Left ventricle myocardium superior (tissue), 1 donor: ENCODE measurements at regions not wholly inside any gene's neighbourhood (a gene's known extent, or its start where the extent isn't known, plus 50 kb on each side); places are given as distances from the start of the nearest gene placed in this dataset.

ENCODE experiments used
- ATAC-seq: fragments of 200-7000 bp; cut with Tn5 transposase; one replicate; pipeline ENCODE4 v1.9.1; 2020; ENCODE audit warnings: mild to moderate bottlenecking, moderate library complexity
- DNase-seq: peaks from one replicate; pipeline ENCODE4 v3.0.0-alpha.2; 2020
- intact Hi-C: fragments of 100-400 bp; cut with micrococcal nuclease; formaldehyde crosslinking; loops from one replicate; pipeline ENCODE4 v1.11.0; 2022
- donor health status: DM: no; HTN: yes; CAD: no; lungs with severe emphysema.

- ATAC-seq, result peak; percentile 22
- DNase-seq, result no peak
- intact Hi-C loops, result no loop called here
Observed at GRCh38 chr7:3210531-3210930, 90.5 kb upstream of the SDK1 start.

- intact Hi-C loops, result no loop called here
- ATAC-seq (no peak), DNase-seq (no peak)
Observed at GRCh38 chr7:3214090-3214413, 87.0 kb upstream of the SDK1 start.

DNA sequence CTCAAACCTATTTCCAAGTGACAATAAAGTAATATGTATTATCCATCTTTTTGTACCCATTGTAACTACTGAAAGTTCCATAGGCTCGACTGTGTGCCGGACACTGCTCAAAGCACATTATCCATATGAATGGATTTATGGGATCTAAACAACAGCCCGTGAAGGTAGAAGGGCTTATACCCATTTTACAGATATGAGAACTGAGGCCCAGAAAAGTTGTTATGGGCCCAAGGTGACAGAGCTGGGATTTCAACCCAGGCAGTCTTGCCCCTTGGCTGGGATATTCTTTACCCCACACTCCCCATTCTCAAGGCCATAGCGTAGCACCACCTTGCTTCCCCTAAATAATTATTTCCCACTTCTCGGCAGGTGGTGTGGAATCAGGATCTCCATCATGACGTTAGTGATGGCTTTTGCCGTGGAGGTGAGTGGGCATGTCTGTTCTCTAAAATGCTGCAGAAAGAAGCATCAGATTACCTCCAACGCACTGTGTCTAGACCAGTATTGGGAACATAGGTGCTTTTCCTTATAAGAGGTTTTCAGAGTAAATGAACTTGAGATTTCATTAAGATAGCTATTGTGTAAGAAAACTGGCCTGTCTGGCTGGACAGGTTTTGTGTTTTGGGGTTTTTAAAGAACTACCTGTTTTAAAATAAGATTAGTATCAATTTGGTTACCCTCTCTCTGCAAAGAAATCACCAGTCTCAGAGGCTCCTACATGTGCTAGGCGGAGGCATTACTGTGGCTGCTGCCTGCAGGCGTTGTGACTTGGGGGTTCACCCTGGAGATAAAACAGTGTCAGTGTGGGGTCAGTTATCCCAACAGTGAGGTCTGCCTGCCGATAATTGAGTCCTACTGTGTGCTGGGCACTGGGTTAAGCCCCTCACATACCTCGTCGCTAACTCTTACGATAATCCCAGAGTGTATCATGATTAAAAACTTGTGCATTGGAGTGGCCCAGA, 85.1 kb upstream of the SDK1 start:
- no peak for ATAC-seq

GRCh38 chr7:3217166-3217565, 83.9 kb upstream of the SDK1 start:
- ATAC-seq, result peak; percentile 96
- DNase-seq, result peak; percentile 75
- intact Hi-C loops, result no loop called here

More for the DNA sequence above, 85.1 kb upstream of the SDK1 start:
- intact Hi-C loops, result no loop called here
- no peak for DNase-seq

DNA sequence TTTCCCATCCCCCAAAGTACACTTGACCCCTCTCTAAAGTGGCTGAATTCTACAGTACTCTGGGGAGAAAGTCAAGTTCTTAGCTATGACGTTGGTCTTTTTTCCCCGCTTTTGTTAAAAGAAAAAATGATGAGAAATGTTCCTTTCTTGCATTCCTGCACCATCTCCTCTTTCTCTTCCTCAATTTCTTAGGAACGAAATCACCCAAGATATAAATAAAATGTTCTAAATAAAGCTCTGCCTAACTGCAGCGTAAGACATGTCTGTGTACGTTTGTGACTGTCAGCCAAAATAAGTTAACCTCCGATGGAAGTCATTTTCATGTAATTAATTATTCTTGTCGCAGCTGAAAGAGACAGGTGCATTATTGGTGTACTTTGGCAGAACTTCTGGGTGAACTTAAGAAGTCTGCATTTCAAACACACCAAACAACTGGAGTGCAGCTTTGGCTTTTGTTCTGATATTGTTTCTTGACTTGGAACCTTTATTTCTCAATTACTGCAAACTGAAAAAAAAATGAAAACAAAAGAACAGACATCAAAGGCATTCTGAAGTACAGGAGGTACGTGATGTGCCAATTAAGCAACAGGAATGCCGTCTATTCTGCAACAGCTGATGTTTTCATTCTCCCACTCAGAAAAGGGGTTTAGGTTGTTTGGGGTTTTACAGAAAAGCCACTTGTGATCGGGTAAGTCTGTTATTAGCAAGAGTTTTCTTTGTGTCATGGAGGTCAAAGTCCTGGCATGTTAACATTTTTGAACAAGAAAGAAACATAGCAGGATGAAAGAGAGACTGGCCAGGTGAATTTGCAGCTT, 82.4 kb upstream of the SDK1 start:
- intact Hi-C loops, result no loop called here
- ATAC-seq, result no peak
- no peak for DNase-seq

DNA sequence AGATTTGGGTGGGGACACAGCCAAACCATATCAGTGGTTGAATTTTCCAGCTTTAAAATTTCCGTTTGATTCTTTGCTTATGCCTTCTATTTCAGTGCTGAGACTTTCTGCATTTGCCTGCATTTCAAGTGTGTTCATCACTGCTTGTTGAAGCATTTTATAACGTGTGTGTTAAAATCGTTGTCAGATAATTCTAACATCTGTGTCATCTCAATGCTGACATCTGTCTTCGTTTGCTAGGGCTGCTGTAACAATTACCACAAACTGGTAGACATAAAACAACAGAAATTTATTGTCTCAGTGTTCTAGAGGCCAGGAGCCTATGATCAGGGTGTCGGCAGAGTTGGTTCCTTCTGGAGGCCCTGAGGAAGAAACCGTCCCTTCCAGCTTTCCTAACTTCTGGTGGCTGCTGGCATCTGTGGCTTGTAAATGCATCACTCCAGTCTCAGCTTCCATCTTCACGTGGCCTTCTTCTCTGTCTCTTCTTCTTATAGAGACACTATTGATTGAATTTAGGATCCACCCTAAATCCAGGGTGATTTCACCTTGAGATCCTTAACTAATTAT, 71.1 kb upstream of the SDK1 start:
- ATAC-seq (no peak), DNase-seq (no peak)
- intact Hi-C loops, result no loop called here

DNA sequence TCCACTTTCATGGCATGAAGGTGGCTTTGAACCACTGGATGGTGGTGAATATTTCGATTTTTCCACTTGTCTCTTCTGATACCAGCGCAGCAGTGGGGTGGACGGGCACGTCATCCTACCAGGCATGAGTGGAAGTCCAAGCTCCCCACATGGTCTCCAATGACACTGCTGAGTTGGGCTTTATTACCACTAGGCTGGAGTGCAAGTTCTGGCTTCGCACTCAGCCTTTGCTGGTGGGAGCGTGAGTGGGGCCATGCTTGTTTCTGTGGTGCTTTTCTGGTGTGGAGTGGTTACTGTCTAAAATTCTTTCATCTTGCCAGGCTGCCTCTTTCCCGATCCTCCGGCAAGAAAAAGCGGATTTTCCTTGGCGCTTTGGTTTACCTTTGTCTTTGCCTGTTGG, 70.1 kb upstream of the SDK1 start:
- ATAC-seq (no peak), DNase-seq (no peak)
- intact Hi-C loops, result no loop called here

GRCh38 chr7:3232228-3232627, 68.8 kb upstream of the SDK1 start:
- intact Hi-C loops, result no loop called here
- ATAC-seq, result peak; percentile 48

GRCh38 chr7:3233301-3233700, 67.8 kb upstream of the SDK1 start:
- ATAC-seq (no peak), DNase-seq (no peak)
- intact Hi-C loops, result no loop called here

More at GRCh38 chr7:3232228-3232627, 68.8 kb upstream of the SDK1 start:
- no peak for DNase-seq

- intact Hi-C loops, result no loop called here
- DNase-seq, result no peak
- no peak for ATAC-seq
Observed at GRCh38 chr7:3234051-3234450, 67.0 kb upstream of the SDK1 start.

GRCh38 chr7:3234851-3235250, 66.2 kb upstream of the SDK1 start:
- intact Hi-C loops, result no loop called here
- DNase-seq, result no peak

DNA sequence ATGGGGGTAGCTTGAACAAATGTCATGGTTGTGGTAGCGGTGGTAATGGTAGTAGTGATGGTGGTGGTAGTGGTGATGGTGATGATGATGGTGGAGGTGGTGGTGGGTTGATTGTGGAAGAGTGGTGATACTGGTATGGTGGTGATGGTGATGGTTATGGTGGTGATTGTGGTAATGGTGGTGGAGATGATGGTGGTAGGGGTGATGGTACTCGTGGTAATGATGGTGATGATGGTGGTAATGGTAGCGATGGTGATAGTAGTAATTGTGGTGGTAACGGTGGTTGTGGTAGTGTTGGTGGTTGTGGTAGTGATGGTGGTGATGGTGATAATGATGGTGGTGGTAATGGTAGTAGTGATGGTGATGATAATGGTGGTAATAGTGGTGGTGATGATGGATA, 65.7 kb upstream of the SDK1 start:
- intact Hi-C loops, result no loop called here
- no peak for ATAC-seq
- no peak for DNase-seq

More at GRCh38 chr7:3234851-3235250, 66.2 kb upstream of the SDK1 start:
- no peak for ATAC-seq

- ATAC-seq (no peak), DNase-seq (no peak)
- intact Hi-C loops, result no loop called here
Observed at GRCh38 chr7:3236268-3236667, 64.8 kb upstream of the SDK1 start.

- ATAC-seq (no peak), DNase-seq (no peak)
- intact Hi-C loops, result no loop called here
Observed at GRCh38 chr7:3238525-3239210, 62.4 kb upstream of the SDK1 start.

DNA sequence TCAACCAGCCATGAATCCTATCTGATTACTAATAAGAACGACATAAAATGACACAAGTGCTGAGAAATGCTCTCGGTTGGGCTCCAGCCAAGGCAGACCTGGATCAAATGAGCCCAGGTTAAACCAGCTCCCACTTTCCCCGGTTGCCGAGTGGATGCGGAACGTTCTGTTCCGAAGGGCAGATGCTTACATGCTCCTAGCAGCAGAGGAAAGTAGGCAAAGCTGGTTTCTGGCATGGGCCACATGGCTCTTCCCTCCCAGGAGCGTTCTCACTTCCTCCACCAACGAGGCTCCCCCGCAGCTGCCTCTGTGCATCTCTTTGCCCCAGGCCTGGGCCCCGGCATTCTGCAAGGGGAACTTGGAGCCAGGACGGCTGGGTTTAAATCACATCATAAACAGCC, 61.8 kb upstream of the SDK1 start:
- DNase-seq (no peak), ATAC-seq (no peak)
- intact Hi-C loops, result no loop called here

DNA sequence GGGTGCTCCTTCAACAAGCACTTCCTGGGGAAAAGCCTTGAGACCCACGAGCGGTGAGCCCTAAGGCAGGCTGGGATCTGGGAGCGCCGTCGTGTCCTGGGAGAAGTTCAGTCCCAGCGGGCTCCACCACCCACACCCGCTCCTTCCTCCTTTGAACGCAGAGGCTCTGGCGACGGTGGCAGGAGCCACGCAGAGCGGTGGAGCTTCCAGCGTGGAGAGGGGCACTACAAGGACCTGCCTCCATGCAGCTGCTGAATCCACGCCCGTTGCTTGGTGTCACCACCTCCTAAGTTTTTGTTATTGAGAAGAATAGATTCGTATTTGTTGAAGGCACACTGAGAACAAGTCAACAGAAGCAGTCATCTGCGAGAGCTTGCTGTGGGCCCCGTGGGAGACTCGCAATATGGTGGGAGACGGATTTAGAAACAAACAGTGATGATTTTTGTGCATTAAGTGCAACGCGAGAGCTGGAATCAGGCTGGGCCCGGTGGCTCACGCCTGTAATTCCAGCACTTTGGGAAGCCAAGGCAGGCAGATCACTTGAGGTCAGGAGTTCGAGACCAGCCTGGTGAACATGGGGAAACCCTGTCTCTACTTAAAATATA, 60.1 kb upstream of the SDK1 start:
- no peak for ATAC-seq
- intact Hi-C loops, result no loop called here
- DNase-seq, result no peak

- intact Hi-C loops, result no loop called here
- ATAC-seq (no peak), DNase-seq (no peak)
Observed at GRCh38 chr7:3241686-3242258, 59.3 kb upstream of the SDK1 start.

- intact Hi-C loops, result no loop called here
- DNase-seq (no peak), ATAC-seq (no peak)
Observed at GRCh38 chr7:3242398-3242972, 58.6 kb upstream of the SDK1 start.

- DNase-seq (no peak), ATAC-seq (no peak)
- intact Hi-C loops, result no loop called here
Observed at GRCh38 chr7:3243256-3243655, 57.8 kb upstream of the SDK1 start.
